MCF 10A (cell line): ENCODE measurements at regions not wholly inside any gene's neighbourhood (a gene's known extent, or its start where the extent isn't known, plus 50 kb on each side); places are given as distances from the start of the nearest gene placed in this dataset.
A peak's percentile ranks its signal among the peaks of the same experiment; 100 is the strongest.

ENCODE experiments used
- BruUV-seq: library from RNA; stranded (reverse); fragments of 400-500 nt; replicated peaks from 2 replicates; lab custom pipeline; 2021; lab: Mats Ljungman, UMichigan
- CTCF ChIA-PET: fragments of 300-600 bp; sonication (Branson Sonifier 250); formaldehyde crosslinking; extraction: SDS; loops from one replicate; lab custom pipeline; 2021; ENCODE audit warnings: antibody characterized with exemption, inconsistent platforms; lab: Yijun Ruan, JAX
- POLR2A ChIA-PET: fragments of 300-600, 350-650 bp; sonication (Branson Sonifier 250); formaldehyde crosslinking; extraction: SDS; loops from one replicate; lab custom pipeline; 2020; ENCODE audit warnings: antibody characterized with exemption, inconsistent platforms; lab: Yijun Ruan, JAX
- DNase-seq: peaks from one replicate; pipeline ENCODE4 v3.0.0-alpha.2; 2018; ENCODE audit not compliant: unreplicated experiment
- H3K27ac Mint-ChIP-seq: one replicate; pipeline ENCODE4 v1.8.0; 2022; ENCODE audit warnings: mild to moderate bottlenecking, low read depth, mixed read lengths; ENCODE audit not compliant: unreplicated experiment
- H3K27me3 Mint-ChIP-seq: one replicate; pipeline ENCODE4 v1.8.0; 2022; ENCODE audit warnings: mixed read lengths; ENCODE audit not compliant: insufficient read depth, unreplicated experiment
- H3K36me3 Mint-ChIP-seq: one replicate; pipeline ENCODE4 v1.8.0; 2022; ENCODE audit warnings: mild to moderate bottlenecking, moderate library complexity, mixed read lengths; ENCODE audit not compliant: insufficient read depth, unreplicated experiment
- H3K4me1 Mint-ChIP-seq: one replicate; pipeline ENCODE4 v1.8.0; 2022; ENCODE audit warnings: mixed read lengths; ENCODE audit not compliant: insufficient read depth, unreplicated experiment
- H3K4me3 Mint-ChIP-seq: one replicate; pipeline ENCODE4 v1.8.0; 2022; ENCODE audit warnings: mild to moderate bottlenecking, moderate library complexity, mixed read lengths; ENCODE audit not compliant: unreplicated experiment
- H3K9me3 Mint-ChIP-seq: one replicate; pipeline ENCODE4 v1.8.0; 2022; ENCODE audit warnings: mixed read lengths; ENCODE audit not compliant: unreplicated experiment
- CTCF ChIP-seq: fragments of 200-600 bp; IDR thresholded peaks from one replicate; pipeline ENCODE4 v1.8.0; 2022; ENCODE audit warnings: antibody characterized with exemption, mild to moderate bottlenecking; ENCODE audit not compliant: unreplicated experiment
- intact Hi-C: fragments of 100-400 bp; cut with micrococcal nuclease; formaldehyde crosslinking; loops from 2 replicates; pipeline ENCODE4 v1.14.1; 2022

- H3K36me3 Mint-ChIP-seq, result no peaks in the 10 kb centered on the region
- intact Hi-C loops, result no loop called here
- no peak for TF ChIP-seq CTCF
- no peaks in the 10 kb centered on the region for H3K4me1 Mint-ChIP-seq
- no peaks in the 10 kb centered on the region for H3K9me3 Mint-ChIP-seq
- ChIA-PET POLR2A (no interaction called here), CTCF (interaction anchor here (0.6 kb wide), 1 partner anchor 143 kb away, joined by 4 read pairs; no protein-coding TSS in a partner anchor)
- no TSS peak for BruUV-seq
- H3K27me3 Mint-ChIP-seq, result no peaks in the 10 kb centered on the region
- no peak overlapping the region for H3K27ac Mint-ChIP-seq
- no peak overlapping the region for H3K4me3 Mint-ChIP-seq
- DNase-seq, result no peak
Measured at GRCh38 chr2:217444932-217445331, 557.9 kb downstream of the TNS1 start.

GRCh38 chr2:217444509-217444908, 558.3 kb downstream of the TNS1 start:
- Mint-ChIP-seq H3K36me3 (no peaks in the 10 kb centered on the region), H3K27ac (no peak overlapping the region), H3K4me1 (no peaks in the 10 kb centered on the region), H3K4me3 (no peak overlapping the region), H3K9me3 (no peaks in the 10 kb centered on the region), H3K27me3 (no peaks in the 10 kb centered on the region)
- intact Hi-C loops, result no loop called here
- no peak for TF ChIP-seq CTCF
- DNase-seq, result no peak
- no TSS peak for BruUV-seq
- POLR2A ChIA-PET, result no interaction called here
- CTCF ChIA-PET, result interaction anchor here (0.6 kb wide), 1 partner anchor 143 kb away, joined by 4 read pairs; no protein-coding TSS in a partner anchor

- TF ChIP-seq CTCF, result no peak
- no TSS peak for BruUV-seq
- Mint-ChIP-seq H3K27ac (no peak overlapping the region), H3K27me3 (no peaks in the 10 kb centered on the region), H3K36me3 (no peaks in the 10 kb centered on the region), H3K4me1 (no peaks in the 10 kb centered on the region), H3K4me3 (no peak overlapping the region), H3K9me3 (no peaks in the 10 kb centered on the region)
- intact Hi-C loops, result no loop called here
- POLR2A ChIA-PET, result no interaction called here
- no peak for DNase-seq
- CTCF ChIA-PET, result interaction anchor here (0.6 to 1.0 kb wide), 2 partner anchors 26 to 73 kb away, joined by 3 read pairs; no protein-coding TSS in a partner anchor
Measured at GRCh38 chr2:217443601-217444000, 559.2 kb downstream of the TNS1 start.

GRCh38 chr2:217440000-217440399, 562.8 kb downstream of the TNS1 start:
- H3K4me1 Mint-ChIP-seq, result no peaks in the 10 kb centered on the region
- BruUV-seq, result no TSS peak
- H3K9me3 Mint-ChIP-seq, result no peaks in the 10 kb centered on the region
- TF ChIP-seq CTCF, result no peak
- POLR2A ChIA-PET, result no interaction called here
- H3K4me3 Mint-ChIP-seq, result no peak overlapping the region
- peak overlapping the region; percentile 70 for H3K27ac Mint-ChIP-seq
- intact Hi-C loops, result no loop called here
- CTCF ChIA-PET, result interaction anchor here (0.8 to 1.3 kb wide), 3 partner anchors 211 to 549 kb away, joined by 3 read pairs; no protein-coding TSS in a partner anchor
- H3K27me3 Mint-ChIP-seq, result no peaks in the 10 kb centered on the region
- H3K36me3 Mint-ChIP-seq, result no peaks in the 10 kb centered on the region
- no peak for DNase-seq
